Activated CD8-positive, alpha-beta memory T cell treated with anti-CD3 and anti-CD28 coated beads for 36 hours (primary cell): ENCODE measurements at regions not wholly inside any gene's neighbourhood (a gene's known extent, or its start where the extent isn't known, plus 50 kb on each side); places are given as distances from the start of the nearest gene placed in this dataset.

Source experiments
- CTCF ChIA-PET: fragments of 350-600 bp; sonication (Branson Sonifier 250); formaldehyde crosslinking; loops from one replicate; lab custom pipeline; 2021; ENCODE audit warnings: antibody characterized with exemption; lab: Charles Lee
- POLR2A ChIA-PET: fragments of 350-600 bp; sonication (Branson Sonifier 250); formaldehyde crosslinking; loops from one replicate; lab custom pipeline; 2021; ENCODE audit warnings: antibody characterized with exemption; lab: Charles Lee

GRCh38 chr2:136611451-136611850, 153.9 kb upstream of the THSD7B start:
- ChIA-PET POLR2A (no interaction called here), CTCF (no interaction called here)

- POLR2A ChIA-PET, result no interaction called here
- CTCF ChIA-PET, result no interaction called here
Observed at GRCh38 chr2:136582628-136583205, 182.6 kb upstream of the THSD7B start.

- POLR2A ChIA-PET, result no interaction called here
- CTCF ChIA-PET, result no interaction called here
Observed at GRCh38 chr2:136572335-136572734, 193.0 kb upstream of the THSD7B start.

GRCh38 chr2:136557203-136557602, 208.1 kb upstream of the THSD7B start:
- ChIA-PET CTCF (no interaction called here), POLR2A (no interaction called here)

GRCh38 chr2:136550181-136550580, 215.2 kb upstream of the THSD7B start:
- POLR2A ChIA-PET, result no interaction called here

GRCh38 chr2:136539355-136539754, 226.0 kb upstream of the THSD7B start:
- CTCF ChIA-PET, result no interaction called here
- POLR2A ChIA-PET, result no interaction called here

More at GRCh38 chr2:136550181-136550580, 215.2 kb upstream of the THSD7B start:
- CTCF ChIA-PET, result no interaction called here

GRCh38 chr2:136538489-136538888, 226.9 kb upstream of the THSD7B start:
- CTCF ChIA-PET, result no interaction called here
- POLR2A ChIA-PET, result no interaction called here

GRCh38 chr2:136534811-136535210, 230.5 kb upstream of the THSD7B start:
- ChIA-PET CTCF (no interaction called here), POLR2A (no interaction called here)

GRCh38 chr2:136532171-136532570, 233.2 kb upstream of the THSD7B start:
- POLR2A ChIA-PET, result no interaction called here
- CTCF ChIA-PET, result no interaction called here

- POLR2A ChIA-PET, result no interaction called here
- CTCF ChIA-PET, result no interaction called here
Observed at GRCh38 chr2:136531731-136532130, 233.6 kb upstream of the THSD7B start.

GRCh38 chr2:136530146-136530545, 235.2 kb upstream of the THSD7B start:
- ChIA-PET CTCF (no interaction called here), POLR2A (no interaction called here)

GRCh38 chr2:136527560-136527959, 237.8 kb upstream of the THSD7B start:
- CTCF ChIA-PET, result no interaction called here
- POLR2A ChIA-PET, result no interaction called here

GRCh38 chr2:136522724-136523123, 242.6 kb upstream of the THSD7B start:
- CTCF ChIA-PET, result no interaction called here
- POLR2A ChIA-PET, result no interaction called here

- CTCF ChIA-PET, result no interaction called here
- POLR2A ChIA-PET, result no interaction called here
Observed at GRCh38 chr2:136517716-136518115, 247.6 kb upstream of the THSD7B start.

- POLR2A ChIA-PET, result no interaction called here
- CTCF ChIA-PET, result no interaction called here
Observed at GRCh38 chr2:136510244-136510643, 255.1 kb upstream of the THSD7B start.

- ChIA-PET POLR2A (no interaction called here), CTCF (no interaction called here)
Observed at GRCh38 chr2:136505462-136505861, 259.9 kb upstream of the THSD7B start.

GRCh38 chr2:136502660-136503059, 262.7 kb upstream of the THSD7B start:
- ChIA-PET CTCF (no interaction called here), POLR2A (no interaction called here)

GRCh38 chr2:136497709-136498108, 267.6 kb upstream of the THSD7B start:
- POLR2A ChIA-PET, result interaction anchor here (0.7 kb wide), 1 partner anchor 132 kb away, joined by 3 read pairs; no protein-coding TSS in a partner anchor
- CTCF ChIA-PET, result no interaction called here

- CTCF ChIA-PET, result no interaction called here
- POLR2A ChIA-PET, result interaction anchor here (0.7 kb wide), 1 partner anchor 133 kb away, joined by 3 read pairs; no protein-coding TSS in a partner anchor
Observed at GRCh38 chr2:136496966-136497365, 268.4 kb upstream of the THSD7B start.

GRCh38 chr2:136495636-136496035, 269.7 kb upstream of the THSD7B start:
- POLR2A ChIA-PET, result interaction anchor here (0.6 kb wide), 1 partner anchor 813 kb away, joined by 3 read pairs; no protein-coding TSS in a partner anchor
- CTCF ChIA-PET, result no interaction called here

- POLR2A ChIA-PET, result no interaction called here
- CTCF ChIA-PET, result no interaction called here
Observed at GRCh38 chr2:136492901-136493300, 272.4 kb upstream of the THSD7B start.

GRCh38 chr2:136490100-136490499, 275.2 kb upstream of the THSD7B start:
- CTCF ChIA-PET, result no interaction called here
- POLR2A ChIA-PET, result no interaction called here
